K562 (cell line): ENCODE measurements at regions not wholly inside any gene's neighbourhood (a gene's known extent, or its start where the extent isn't known, plus 50 kb on each side); places are given as distances from the start of the nearest gene placed in this dataset.

Source experiments
- ATAC-seq: fragments of 200-7000 bp; cut with Tn5 transposase; 3 replicates; pipeline ENCODE4 v1.9.1; 2020; ENCODE audit warnings: moderate library complexity
- BruUV-seq: library from RNA; stranded (reverse); fragments of 400-500 nt; replicated peaks from 2 replicates; lab custom pipeline; 2021; lab: Mats Ljungman, UMichigan
- CTCF ChIA-PET: fragments of 300-600 bp; formaldehyde crosslinking; extraction: SDS; loops from one replicate; lab custom pipeline; 2021; ENCODE audit warnings: low intra/inter-chr PET ratio; lab: Yijun Ruan, JAX
- POLR2A ChIA-PET: fragments of 300-600, 350-650 bp; sonication (Branson Sonifier 250); formaldehyde crosslinking; extraction: SDS; loops from one replicate; lab custom pipeline; 2021; ENCODE audit warnings: antibody characterized with exemption, inconsistent platforms; lab: Yijun Ruan, JAX
- DNase-seq, 4 experiments: peaks; one replicate each; pipeline versions ENCODE4 v3.0.0 to v3.0.0-alpha.2; 2011 to 2018; ENCODE audit warnings: low spot score in 3 of 4, mixed read lengths in 3 of 4; ENCODE audit errors: extremely low read depth in 1 of 4
- FAIRE-seq: peaks from 2 replicates; lab custom pipeline; 2011; peaks lifted over from hg19 to GRCh38; lab: Jason Lieb, UNC
- H2AFZ ChIP-seq: 2 replicates; pipeline ENCODE4 v1.6.0; 2011; ENCODE audit warnings: low read depth, low read length, control low read depth, inconsistent platforms
- H3K27ac ChIP-seq: fragments of 200-600 bp; 3 replicates; pipeline ENCODE4 v1.8.0; 2011; ENCODE audit warnings: low read depth, mild to moderate bottlenecking, control low read depth, inconsistent platforms, low read length, moderate library complexity, mixed read lengths; ENCODE audit errors: extremely low read depth
- H3K27me3 ChIP-seq, 2 experiments: fragments of 300-600 bp in 1 of 2; 2 replicates in 1 of 2; 3 replicates in 1 of 2; pipeline versions ENCODE4 v1.6.0 to v1.8.0; 2011; ENCODE audit warnings: inconsistent platforms in 2 of 2, low read length in 2 of 2, mild to moderate bottlenecking in 1 of 2, mixed read lengths in 1 of 2, moderate library complexity in 1 of 2; ENCODE audit not compliant: control insufficient read depth in 2 of 2, insufficient read depth in 2 of 2
- H3K36me3 ChIP-seq: fragments of 300-600 bp; 3 replicates; pipeline ENCODE4 v1.8.0; 2011; ENCODE audit warnings: mild to moderate bottlenecking, low read length, inconsistent platforms; ENCODE audit not compliant: control insufficient read depth, insufficient read depth
- H3K4me1 ChIP-seq, 2 experiments: fragments of 200-600 bp in 1 of 2; replicated peaks in 1 of 2; 2 replicates in 1 of 2; 3 replicates in 1 of 2; pipeline versions ENCODE4 v1.5.1 to v1.8.0; 2011; ENCODE audit warnings: inconsistent platforms in 2 of 2, low read length in 2 of 2, mild to moderate bottlenecking in 1 of 2, mixed read lengths in 1 of 2, moderate library complexity in 1 of 2; ENCODE audit not compliant: control insufficient read depth in 2 of 2, insufficient read depth in 2 of 2
- H3K4me2 ChIP-seq: 2 replicates; pipeline ENCODE4 v1.6.1; 2011; ENCODE audit warnings: low read length, control low read depth, inconsistent platforms, mixed read lengths; ENCODE audit not compliant: insufficient read depth
- H3K4me3 ChIP-seq: fragments of 200-600 bp; sonication (generic), shearing (Covaris generic); 2 replicates; pipeline ENCODE4 v1.5.1; 2016; ENCODE audit warnings: control low read depth, inconsistent platforms
- H3K79me2 ChIP-seq: fragments of 200-600 bp; 3 replicates; pipeline ENCODE4 v1.8.0; 2011; ENCODE audit warnings: low read length, inconsistent platforms; ENCODE audit not compliant: control insufficient read depth, insufficient read depth
- H3K9ac ChIP-seq, 2 experiments: 2 replicates each; pipeline versions ENCODE4 v1.6.0 to v1.6.1; 2011; ENCODE audit warnings: low read depth in 2 of 2, low read length in 2 of 2, control low read depth in 1 of 2, inconsistent platforms in 1 of 2, mild to moderate bottlenecking in 1 of 2, mixed read lengths in 1 of 2; ENCODE audit not compliant: insufficient read depth in 1 of 2
- H3K9me1 ChIP-seq: one replicate; pipeline ENCODE4 v1.6.0; 2011; ENCODE audit warnings: inconsistent platforms, mild to moderate bottlenecking, low read length, moderate library complexity; ENCODE audit not compliant: control insufficient read depth, insufficient read depth
- H3K9me3 ChIP-seq: replicated peaks from 2 replicates; pipeline ENCODE4 v1.5.1; 2011; ENCODE audit warnings: low read depth, low read length, inconsistent platforms; ENCODE audit not compliant: control insufficient read depth, insufficient read depth
- H4K20me1 ChIP-seq: replicated peaks from 2 replicates; pipeline ENCODE4 v1.6.1; 2011; ENCODE audit warnings: low read length, inconsistent platforms, mixed read lengths; ENCODE audit not compliant: control insufficient read depth, insufficient read depth
- E2F3 ChIP-seq: fragments of 250-450 bp; sonication (Bioruptor Pico); IDR thresholded peaks from 2 replicates; pipeline ENCODE4 v1.4.0; 2020; ENCODE audit warnings: mild to moderate bottlenecking
- FOXA1 ChIP-seq: fragments of 450-650 bp; IDR thresholded peaks from 2 replicates; pipeline ENCODE4 v1.6.1; 2016; ENCODE audit warnings: mild to moderate bottlenecking, borderline replicate concordance
- GABPB1 ChIP-seq: sonication (generic); formaldehyde crosslinking; IDR thresholded peaks from 2 replicates; pipeline ENCODE4 v1.8.0; 2022; ENCODE audit warnings: mild to moderate bottlenecking, missing genetic modification reagents
- MCM5 ChIP-seq: fragments of 450-650 bp; IDR thresholded peaks from 2 replicates; pipeline ENCODE4 v1.6.1; 2016; ENCODE audit warnings: low read depth
- MEIS2 ChIP-seq: fragments of 450-650 bp; IDR thresholded peaks from 2 replicates; pipeline ENCODE4 v1.6.1; 2014; ENCODE audit warnings: mild to moderate bottlenecking; ENCODE audit not compliant: partially characterized antibody
- PHF8 ChIP-seq: fragments of 200-600 bp; sonication (generic); IDR thresholded peaks from 2 replicates; pipeline ENCODE4 v1.6.1; 2012; ENCODE audit warnings: mixed run types, mild to moderate bottlenecking, inconsistent platforms, low read length, moderate library complexity, borderline replicate concordance
- POLR2A ChIP-seq: fragments of 450-650 bp; conservative IDR thresholded peaks from 2 replicates; pipeline ENCODE4 v1.6.1; 2016
- RBM17 ChIP-seq: fragments of 200-400 bp; formaldehyde crosslinking; IDR thresholded peaks from 2 replicates; pipeline ENCODE4 v1.6.1; 2017; ENCODE audit warnings: low read depth, mild to moderate bottlenecking, low read length, borderline replicate concordance
- STAT5B ChIP-seq: fragments of 250-450 bp; sonication (Bioruptor Pico); IDR thresholded peaks from 2 replicates; pipeline ENCODE4 v1.8.0; 2021; ENCODE audit warnings: mild to moderate bottlenecking, inconsistent platforms
- ZNF561 ChIP-seq: fragments of 450-650 bp; formaldehyde crosslinking; conservative IDR thresholded peaks from 2 replicates; pipeline ENCODE4 v1.4.0; 2020; ENCODE audit warnings: mild to moderate bottlenecking, moderate library complexity
- ZNF76 ChIP-seq: fragments of 250-450 bp; sonication (Bioruptor Pico); IDR thresholded peaks from 2 replicates; pipeline ENCODE4 v1.4.0; 2020; ENCODE audit warnings: mild to moderate bottlenecking, moderate library complexity, borderline replicate concordance
- WGBS: fragments of 100-300 bp; shearing (Covaris generic); methylation state at CpG from one replicate; pipeline ENCODE4 v1.1.6; 2016; ENCODE audit warnings: low coverage, mixed read lengths; ENCODE audit not compliant: insufficient coverage; ENCODE audit errors: missing lambda C conversion rate; 5-methylcytosine and 5-hydroxymethylcytosine counted together
- in situ Hi-C: fragments of 300-500 bp; cut with MboI; formaldehyde crosslinking; loops from 4 replicates; pipeline ENCODE4 v1.15.0; 2018; ENCODE audit warnings: inconsistent platforms, mixed read lengths
- intact Hi-C: fragments of 100-400 bp; cut with micrococcal nuclease; formaldehyde crosslinking; loops from 2 replicates; pipeline ENCODE4 v1.14.2; 2022
- TF ChIP-seq, protein P1 (sequence below): fragments of 450-650 bp; formaldehyde crosslinking; IDR thresholded peaks from 2 replicates; pipeline ENCODE4 v1.4.0; 2020; ENCODE audit warnings: mild to moderate bottlenecking, moderate library complexity
- TF ChIP-seq, protein P2 (sequence below), 2 experiments: fragments of 450-650 bp in 1 of 2; sonication (generic) in 1 of 2; formaldehyde crosslinking; conservative IDR thresholded peaks; 2 replicates each; pipeline versions ENCODE4 v1.4.0 to v1.8.1; 2020 to 2022; ENCODE audit warnings: mild to moderate bottlenecking in 1 of 2, missing genetic modification reagents in 1 of 2
- TF ChIP-seq, protein P3 (sequence below): fragments of 450-650 bp; IDR thresholded peaks from 2 replicates; pipeline ENCODE4 v1.6.1; 2018; ENCODE audit not compliant: partially characterized antibody
- TF ChIP-seq, protein P4 (sequence below): fragments of 450-650 bp; formaldehyde crosslinking; conservative IDR thresholded peaks from 2 replicates; pipeline ENCODE4 v1.4.0; 2022; ENCODE audit warnings: mild to moderate bottlenecking, missing genetic modification characterization

DNA sequence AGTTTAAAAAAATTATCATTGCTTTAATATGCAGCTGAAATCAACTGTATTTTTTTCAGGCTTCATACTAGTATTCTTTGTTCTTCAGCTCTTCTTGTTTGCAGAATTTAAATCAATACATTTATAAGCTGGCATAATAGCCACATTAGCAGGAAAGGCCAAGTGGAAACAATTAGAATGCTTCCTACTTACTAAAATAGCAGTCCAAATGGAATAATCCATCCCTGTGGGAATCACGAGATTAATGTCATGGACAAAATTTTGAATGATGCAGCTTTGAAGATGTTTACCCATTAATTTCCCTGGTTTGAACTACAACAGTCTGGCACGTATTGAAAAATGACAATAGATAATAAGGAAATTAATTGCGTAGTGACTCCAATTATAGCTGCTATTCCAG, 2650.8 kb downstream of the PCDH9 start:
- 0% methylated on average over 3 of the region's 3 CpGs for WGBS
- Histone ChIP-seq H3K9me1 (no peaks in the 10 kb centered on the region), H3K27me3 (no peaks in the 10 kb centered on the region), H3K27ac (no peak overlapping the region), H2AFZ (no peak overlapping the region), H3K4me2 (no peak overlapping the region), H3K9me3 (no peaks in the 10 kb centered on the region), H3K4me1 (no peaks in the 10 kb centered on the region), H3K4me3 (no peak overlapping the region), H3K9ac (no peak overlapping the region), H3K36me3 (no peaks in the 10 kb centered on the region), H3K79me2 (no peaks in the 10 kb centered on the region), H4K20me1 (no peaks in the 10 kb centered on the region)
- BruUV-seq = no TSS peak
- ATAC-seq (no peak), FAIRE-seq (no peak), DNase-seq (no peak)
- in situ Hi-C loops = no loop called here
- intact Hi-C loops = no loop called here
- ChIA-PET POLR2A (no interaction called here), CTCF (no interaction called here)
- TF ChIP-seq POLR2A (no peak), GABPB1 (CRISPR knock-in tag) (no peak), E2F3 (CRISPR knock-in tag) (no peak), PHF8 (no peak), ZNF76 (CRISPR knock-in tag) (no peak), MEIS2 (no peak), MCM5 (no peak), STAT5B (CRISPR knock-in tag) (no peak), ZNF561 (no peak), RBM17 (no peak), FOXA1 (no peak)
- TF ChIP-seq, protein P1, sequence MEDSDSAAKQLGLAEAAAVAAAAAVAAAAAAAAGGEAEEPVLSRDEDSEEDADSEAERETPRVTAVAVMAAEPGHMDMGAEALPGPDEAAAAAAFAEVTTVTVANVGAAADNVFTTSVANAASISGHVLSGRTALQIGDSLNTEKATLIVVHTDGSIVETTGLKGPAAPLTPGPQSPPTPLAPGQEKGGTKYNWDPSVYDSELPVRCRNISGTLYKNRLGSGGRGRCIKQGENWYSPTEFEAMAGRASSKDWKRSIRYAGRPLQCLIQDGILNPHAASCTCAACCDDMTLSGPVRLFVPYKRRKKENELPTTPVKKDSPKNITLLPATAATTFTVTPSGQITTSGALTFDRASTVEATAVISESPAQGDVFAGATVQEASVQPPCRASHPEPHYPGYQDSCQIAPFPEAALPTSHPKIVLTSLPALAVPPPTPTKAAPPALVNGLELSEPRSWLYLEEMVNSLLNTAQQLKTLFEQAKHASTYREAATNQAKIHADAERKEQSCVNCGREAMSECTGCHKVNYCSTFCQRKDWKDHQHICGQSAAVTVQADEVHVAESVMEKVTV = no peak
- TF ChIP-seq, protein P2, sequence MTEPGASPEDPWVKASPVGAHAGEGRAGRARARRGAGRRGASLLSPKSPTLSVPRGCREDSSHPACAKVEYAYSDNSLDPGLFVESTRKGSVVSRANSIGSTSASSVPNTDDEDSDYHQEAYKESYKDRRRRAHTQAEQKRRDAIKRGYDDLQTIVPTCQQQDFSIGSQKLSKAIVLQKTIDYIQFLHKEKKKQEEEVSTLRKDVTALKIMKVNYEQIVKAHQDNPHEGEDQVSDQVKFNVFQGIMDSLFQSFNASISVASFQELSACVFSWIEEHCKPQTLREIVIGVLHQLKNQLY (CRISPR knock-in tag; conservative IDR thresholded peaks at IDR 0.05) = no peak
- TF ChIP-seq, protein P3, sequence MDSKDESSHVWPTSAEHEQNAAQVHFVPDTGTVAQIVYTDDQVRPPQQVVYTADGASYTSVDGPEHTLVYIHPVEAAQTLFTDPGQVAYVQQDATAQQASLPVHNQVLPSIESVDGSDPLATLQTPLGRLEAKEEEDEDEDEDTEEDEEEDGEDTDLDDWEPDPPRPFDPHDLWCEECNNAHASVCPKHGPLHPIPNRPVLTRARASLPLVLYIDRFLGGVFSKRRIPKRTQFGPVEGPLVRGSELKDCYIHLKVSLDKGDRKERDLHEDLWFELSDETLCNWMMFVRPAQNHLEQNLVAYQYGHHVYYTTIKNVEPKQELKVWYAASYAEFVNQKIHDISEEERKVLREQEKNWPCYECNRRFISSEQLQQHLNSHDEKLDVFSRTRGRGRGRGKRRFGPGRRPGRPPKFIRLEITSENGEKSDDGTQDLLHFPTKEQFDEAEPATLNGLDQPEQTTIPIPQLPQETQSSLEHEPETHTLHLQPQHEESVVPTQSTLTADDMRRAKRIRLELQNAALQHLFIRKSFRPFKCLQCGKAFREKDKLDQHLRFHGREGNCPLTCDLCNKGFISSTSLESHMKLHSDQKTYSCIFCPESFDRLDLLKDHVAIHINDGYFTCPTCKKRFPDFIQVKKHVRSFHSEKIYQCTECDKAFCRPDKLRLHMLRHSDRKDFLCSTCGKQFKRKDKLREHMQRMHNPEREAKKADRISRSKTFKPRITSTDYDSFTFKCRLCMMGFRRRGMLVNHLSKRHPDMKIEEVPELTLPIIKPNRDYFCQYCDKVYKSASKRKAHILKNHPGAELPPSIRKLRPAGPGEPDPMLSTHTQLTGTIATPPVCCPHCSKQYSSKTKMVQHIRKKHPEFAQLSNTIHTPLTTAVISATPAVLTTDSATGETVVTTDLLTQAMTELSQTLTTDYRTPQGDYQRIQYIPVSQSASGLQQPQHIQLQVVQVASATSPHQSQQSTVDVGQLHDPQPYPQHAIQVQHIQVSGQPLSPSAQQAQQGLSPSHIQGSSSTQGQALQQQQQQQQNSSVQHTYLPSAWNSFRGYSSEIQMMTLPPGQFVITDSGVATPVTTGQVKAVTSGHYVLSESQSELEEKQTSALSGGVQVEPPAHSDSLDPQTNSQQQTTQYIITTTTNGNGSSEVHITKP = no peak
- TF ChIP-seq, protein P4, sequence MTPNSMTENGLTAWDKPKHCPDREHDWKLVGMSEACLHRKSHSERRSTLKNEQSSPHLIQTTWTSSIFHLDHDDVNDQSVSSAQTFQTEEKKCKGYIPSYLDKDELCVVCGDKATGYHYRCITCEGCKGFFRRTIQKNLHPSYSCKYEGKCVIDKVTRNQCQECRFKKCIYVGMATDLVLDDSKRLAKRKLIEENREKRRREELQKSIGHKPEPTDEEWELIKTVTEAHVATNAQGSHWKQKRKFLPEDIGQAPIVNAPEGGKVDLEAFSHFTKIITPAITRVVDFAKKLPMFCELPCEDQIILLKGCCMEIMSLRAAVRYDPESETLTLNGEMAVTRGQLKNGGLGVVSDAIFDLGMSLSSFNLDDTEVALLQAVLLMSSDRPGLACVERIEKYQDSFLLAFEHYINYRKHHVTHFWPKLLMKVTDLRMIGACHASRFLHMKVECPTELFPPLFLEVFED (CRISPR knock-in tag) = no peak
